ENCODE measurements at regions not wholly inside any gene's neighbourhood (a gene's known extent, or its start where the extent isn't known, plus 50 kb on each side); places are given as distances from the start of the nearest gene placed in this dataset.
"Not testable (repeated sequence)": the region's sequence is repeated elsewhere in the genome, so short reads cannot be mapped to it uniquely, and the experiment has no call there.

GRCh38 chr7:25694211-25694610, 457.8 kb upstream of the NFE2L3 start:
- CTCF ChIA-PET = no interaction called here
- peaks cover 4% of the 10 kb centered on the region for H3K27me3 Mint-ChIP-seq (ENCODE audit: low read depth)
- no peaks in the 10 kb centered on the region for H3K4me1 Mint-ChIP-seq (ENCODE audit: low read depth)
- intact Hi-C loops (cut with micrococcal nuclease) = no loop called here
- no peaks in the 10 kb centered on the region for H3K36me3 Mint-ChIP-seq (ENCODE audit: low read depth)
- H3K27ac Mint-ChIP-seq = no peak overlapping the region
- no peak overlapping the region for H3K4me3 Mint-ChIP-seq
- no peak for DNase-seq
- H3K9me3 Mint-ChIP-seq = no peaks in the 10 kb centered on the region

GRCh38 chr7:25694699-25695098, 457.3 kb upstream of the NFE2L3 start:
- Mint-ChIP-seq H3K27me3 (ENCODE audit: low read depth) (peaks cover 4% of the 10 kb centered on the region), H3K9me3 (no peaks in the 10 kb centered on the region), H3K4me1 (ENCODE audit: low read depth) (no peaks in the 10 kb centered on the region), H3K27ac (no peak overlapping the region), H3K4me3 (no peak overlapping the region), H3K36me3 (ENCODE audit: low read depth) (no peaks in the 10 kb centered on the region)
- intact Hi-C loops (cut with micrococcal nuclease) = no loop called here
- CTCF ChIA-PET = no interaction called here
- DNase-seq = no peak

GRCh38 chr7:25696571-25696970, 455.4 kb upstream of the NFE2L3 start:
- no peaks in the 10 kb centered on the region for H3K4me1 Mint-ChIP-seq (ENCODE audit: low read depth)
- peaks cover 2% of the 10 kb centered on the region for H3K9me3 Mint-ChIP-seq
- no peak for DNase-seq
- H3K27me3 Mint-ChIP-seq (ENCODE audit: low read depth) = peaks cover 2% of the 10 kb centered on the region
- CTCF ChIA-PET = no interaction called here
- H3K36me3 Mint-ChIP-seq (ENCODE audit: low read depth) = no peaks in the 10 kb centered on the region
- intact Hi-C loops (cut with micrococcal nuclease) = no loop called here
- H3K27ac Mint-ChIP-seq = no peak overlapping the region
- H3K4me3 Mint-ChIP-seq = no peak overlapping the region

- no peaks in the 10 kb centered on the region for H3K4me1 Mint-ChIP-seq (ENCODE audit: low read depth)
- H3K27me3 Mint-ChIP-seq (ENCODE audit: low read depth) = peaks cover 5% of the 10 kb centered on the region
- CTCF ChIA-PET = no interaction called here
- H3K36me3 Mint-ChIP-seq (ENCODE audit: low read depth) = no peaks in the 10 kb centered on the region
- no peak overlapping the region for H3K4me3 Mint-ChIP-seq
- intact Hi-C loops (cut with micrococcal nuclease) = no loop called here
- H3K9me3 Mint-ChIP-seq = peaks cover 3% of the 10 kb centered on the region
- H3K27ac Mint-ChIP-seq = no peak overlapping the region
- no peak for DNase-seq
Observed at GRCh38 chr7:25698451-25699113, 453.4 kb upstream of the NFE2L3 start.

- DNase-seq; H3K36me3 Mint-ChIP-seq (ENCODE audit: low read depth); H3K4me1 Mint-ChIP-seq (ENCODE audit: low read depth); H3K27me3 Mint-ChIP-seq (ENCODE audit: low read depth); H3K9me3 Mint-ChIP-seq; H3K27ac Mint-ChIP-seq; H3K4me3 Mint-ChIP-seq; intact Hi-C loops (cut with micrococcal nuclease): not testable (repeated sequence)
- CTCF ChIA-PET = interaction anchor here (0.6 kb wide), 1 partner anchor 11 kb away, joined by 7 read pairs; no protein-coding TSS in a partner anchor
Observed at GRCh38 chr7:25700141-25700540, 451.9 kb upstream of the NFE2L3 start.

GRCh38 chr7:25704413-25704812, 447.6 kb upstream of the NFE2L3 start:
- H3K27ac Mint-ChIP-seq = no peak overlapping the region
- peaks cover 3% of the 10 kb centered on the region for H3K27me3 Mint-ChIP-seq (ENCODE audit: low read depth)
- no peak for DNase-seq
- CTCF ChIA-PET = no interaction called here
- intact Hi-C loops (cut with micrococcal nuclease) = no loop called here
- no peaks in the 10 kb centered on the region for H3K36me3 Mint-ChIP-seq (ENCODE audit: low read depth)
- no peak overlapping the region for H3K4me3 Mint-ChIP-seq
- H3K4me1 Mint-ChIP-seq (ENCODE audit: low read depth) = no peaks in the 10 kb centered on the region
- H3K9me3 Mint-ChIP-seq = peaks cover 3% of the 10 kb centered on the region

GRCh38 chr7:25706764-25707163, 445.2 kb upstream of the NFE2L3 start:
- H3K4me3 Mint-ChIP-seq = no peak overlapping the region
- H3K36me3 Mint-ChIP-seq (ENCODE audit: low read depth) = no peaks in the 10 kb centered on the region
- intact Hi-C loops (cut with micrococcal nuclease) = no loop called here
- no peaks in the 10 kb centered on the region for H3K4me1 Mint-ChIP-seq (ENCODE audit: low read depth)
- H3K9me3 Mint-ChIP-seq = peaks cover 1% of the 10 kb centered on the region
- CTCF ChIA-PET = interaction anchor here (0.5 kb wide), 1 partner anchor 18 kb away, joined by 4 read pairs; no protein-coding TSS in a partner anchor
- peaks cover 3% of the 10 kb centered on the region for H3K27me3 Mint-ChIP-seq (ENCODE audit: low read depth)
- no peak for DNase-seq
- H3K27ac Mint-ChIP-seq = no peak overlapping the region

- Mint-ChIP-seq H3K36me3 (ENCODE audit: low read depth) (no peaks in the 10 kb centered on the region), H3K4me1 (ENCODE audit: low read depth) (no peaks in the 10 kb centered on the region), H3K27me3 (ENCODE audit: low read depth) (no peaks in the 10 kb centered on the region), H3K9me3 (peaks cover 1% of the 10 kb centered on the region), H3K4me3 (no peak overlapping the region), H3K27ac (no peak overlapping the region)
- CTCF ChIA-PET = interaction anchor here (0.5 kb wide), 1 partner anchor 577 kb away, joined by 3 read pairs; no protein-coding TSS in a partner anchor
- intact Hi-C loops (cut with micrococcal nuclease) = no loop called here
- DNase-seq = no peak
Observed at GRCh38 chr7:25707768-25708620, 444.0 kb upstream of the NFE2L3 start.

- no peaks in the 10 kb centered on the region for H3K9me3 Mint-ChIP-seq
- no peak for DNase-seq
- CTCF ChIA-PET = interaction anchor here (1.6 kb wide), 1 partner anchor 141 kb away, joined by 6 read pairs; no protein-coding TSS in a partner anchor
- H3K4me3 Mint-ChIP-seq = no peak overlapping the region
- peaks cover 4% of the 10 kb centered on the region for H3K27me3 Mint-ChIP-seq (ENCODE audit: low read depth)
- no peak overlapping the region for H3K27ac Mint-ChIP-seq
- intact Hi-C loops (cut with micrococcal nuclease) = no loop called here
- no peaks in the 10 kb centered on the region for H3K4me1 Mint-ChIP-seq (ENCODE audit: low read depth)
- H3K36me3 Mint-ChIP-seq (ENCODE audit: low read depth) = no peaks in the 10 kb centered on the region
Observed at GRCh38 chr7:25710959-25711358, 441.0 kb upstream of the NFE2L3 start.

- H3K9me3 Mint-ChIP-seq = no peaks in the 10 kb centered on the region
- no peak overlapping the region for H3K27ac Mint-ChIP-seq
- intact Hi-C loops (cut with micrococcal nuclease) = no loop called here
- no peak for DNase-seq
- H3K36me3 Mint-ChIP-seq (ENCODE audit: low read depth) = no peaks in the 10 kb centered on the region
- peaks cover 4% of the 10 kb centered on the region for H3K27me3 Mint-ChIP-seq (ENCODE audit: low read depth)
- H3K4me1 Mint-ChIP-seq (ENCODE audit: low read depth) = no peaks in the 10 kb centered on the region
- no peak overlapping the region for H3K4me3 Mint-ChIP-seq
- CTCF ChIA-PET = interaction anchor here (1.6 to 1.7 kb wide), 2 partner anchors 138 to 140 kb away, joined by 5 to 6 read pairs; no protein-coding TSS in a partner anchor
Observed at GRCh38 chr7:25711940-25712339, 440.1 kb upstream of the NFE2L3 start.

- intact Hi-C loops (cut with micrococcal nuclease) = no loop called here
- no peaks in the 10 kb centered on the region for H3K36me3 Mint-ChIP-seq (ENCODE audit: low read depth)
- no peaks in the 10 kb centered on the region for H3K4me1 Mint-ChIP-seq (ENCODE audit: low read depth)
- H3K9me3 Mint-ChIP-seq = no peaks in the 10 kb centered on the region
- CTCF ChIA-PET = interaction anchor here (1.6 to 1.7 kb wide), 2 partner anchors 137 to 139 kb away, joined by 5 to 6 read pairs; no protein-coding TSS in a partner anchor
- no peak overlapping the region for H3K27ac Mint-ChIP-seq
- peaks cover 7% of the 10 kb centered on the region for H3K27me3 Mint-ChIP-seq (ENCODE audit: low read depth)
- no peak for DNase-seq
- no peak overlapping the region for H3K4me3 Mint-ChIP-seq
Observed at GRCh38 chr7:25712500-25712899, 439.5 kb upstream of the NFE2L3 start.

- H3K9me3 Mint-ChIP-seq = no peaks in the 10 kb centered on the region
- H3K27me3 Mint-ChIP-seq (ENCODE audit: low read depth) = peaks cover 7% of the 10 kb centered on the region
- no peak for DNase-seq
- H3K4me1 Mint-ChIP-seq (ENCODE audit: low read depth) = no peaks in the 10 kb centered on the region
- CTCF ChIA-PET = no interaction called here
- H3K4me3 Mint-ChIP-seq = no peak overlapping the region
- no peaks in the 10 kb centered on the region for H3K36me3 Mint-ChIP-seq (ENCODE audit: low read depth)
- no peak overlapping the region for H3K27ac Mint-ChIP-seq
- intact Hi-C loops (cut with micrococcal nuclease) = no loop called here
Observed at GRCh38 chr7:25714013-25714412, 438.0 kb upstream of the NFE2L3 start.

All from activated naive CD4-positive, alpha-beta T cell treated with anti-CD3 and anti-CD28 coated beads for 36 hours (primary cell).